ENCODE measurements at regions not wholly inside any gene's neighbourhood (a gene's known extent, or its start where the extent isn't known, plus 50 kb on each side); places are given as distances from the start of the nearest gene placed in this dataset.

DNA sequence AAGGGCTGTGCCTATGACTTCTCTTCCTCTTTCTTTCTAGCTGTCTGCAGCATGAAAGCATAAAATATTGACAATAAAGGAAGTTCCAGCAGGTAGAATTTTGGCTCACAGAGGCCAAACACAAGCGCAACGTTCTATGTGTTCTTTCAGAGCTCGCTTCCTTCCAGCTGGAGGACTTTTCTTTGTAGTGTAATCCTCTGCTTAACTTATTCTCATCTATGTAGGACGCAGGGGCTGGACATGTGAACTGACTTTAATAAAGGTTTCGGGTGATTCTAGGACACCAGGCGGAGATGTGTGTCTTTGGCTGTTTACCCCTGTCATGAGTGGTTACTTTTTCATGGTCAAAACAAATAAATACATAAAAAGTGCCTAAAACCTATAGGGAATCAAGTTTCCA is 191.5 kb upstream of the MAF start:
- no peaks in the 10 kb centered on the region for H4K20me1 ChIP-seq (ENCODE audit: insufficient read depth)
- TF ChIP-seq, protein P1, sequence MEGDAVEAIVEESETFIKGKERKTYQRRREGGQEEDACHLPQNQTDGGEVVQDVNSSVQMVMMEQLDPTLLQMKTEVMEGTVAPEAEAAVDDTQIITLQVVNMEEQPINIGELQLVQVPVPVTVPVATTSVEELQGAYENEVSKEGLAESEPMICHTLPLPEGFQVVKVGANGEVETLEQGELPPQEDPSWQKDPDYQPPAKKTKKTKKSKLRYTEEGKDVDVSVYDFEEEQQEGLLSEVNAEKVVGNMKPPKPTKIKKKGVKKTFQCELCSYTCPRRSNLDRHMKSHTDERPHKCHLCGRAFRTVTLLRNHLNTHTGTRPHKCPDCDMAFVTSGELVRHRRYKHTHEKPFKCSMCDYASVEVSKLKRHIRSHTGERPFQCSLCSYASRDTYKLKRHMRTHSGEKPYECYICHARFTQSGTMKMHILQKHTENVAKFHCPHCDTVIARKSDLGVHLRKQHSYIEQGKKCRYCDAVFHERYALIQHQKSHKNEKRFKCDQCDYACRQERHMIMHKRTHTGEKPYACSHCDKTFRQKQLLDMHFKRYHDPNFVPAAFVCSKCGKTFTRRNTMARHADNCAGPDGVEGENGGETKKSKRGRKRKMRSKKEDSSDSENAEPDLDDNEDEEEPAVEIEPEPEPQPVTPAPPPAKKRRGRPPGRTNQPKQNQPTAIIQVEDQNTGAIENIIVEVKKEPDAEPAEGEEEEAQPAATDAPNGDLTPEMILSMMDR (conservative IDR thresholded peaks at IDR 0.05), result no peak
- no peak for TF ChIP-seq EZH2 (IDR thresholded peaks at IDR 0.05; ENCODE audit: low read depth)
- H3K9me3 ChIP-seq (ENCODE audit: insufficient read depth, low read depth), result 0 out of 2 replicates have a peak, but pooled peaks cover 3% of the 10 kb centered on the region
- POLR2A ChIA-PET (ENCODE audit: unreplicated experiment), result no interaction called here
- no peak overlapping the region for H3K4me3 ChIP-seq
- intact Hi-C loops (cut with micrococcal nuclease; ENCODE audit: unreplicated experiment), result no loop called here
- CTCF ChIA-PET, result no interaction called here
- H3K27ac ChIP-seq, result no peak overlapping the region
- no peak for DNase-seq
- H2AFZ ChIP-seq, result no peak overlapping the region
- no peaks in the 10 kb centered on the region for H3F3A ChIP-seq (ENCODE audit: insufficient read depth, low read depth)
- no peaks in the 10 kb centered on the region for H3K36me3 ChIP-seq (ENCODE audit: low read depth)
- BruUV-seq (replicated peaks), result no TSS peak
- H3K4me1 ChIP-seq (replicated peaks; ENCODE audit: insufficient read depth), result no peaks in the 10 kb centered on the region
- H3K9me2 ChIP-seq (ENCODE audit: insufficient read depth), result no peaks in the 10 kb centered on the region
- H3K27me3 ChIP-seq (ENCODE audit: insufficient read depth, low read depth), result peaks cover 42% of the 10 kb centered on the region
- no peak overlapping the region for H3K4me2 ChIP-seq
- no peaks in the 10 kb centered on the region for H3K79me2 ChIP-seq (ENCODE audit: low read depth)

DNA sequence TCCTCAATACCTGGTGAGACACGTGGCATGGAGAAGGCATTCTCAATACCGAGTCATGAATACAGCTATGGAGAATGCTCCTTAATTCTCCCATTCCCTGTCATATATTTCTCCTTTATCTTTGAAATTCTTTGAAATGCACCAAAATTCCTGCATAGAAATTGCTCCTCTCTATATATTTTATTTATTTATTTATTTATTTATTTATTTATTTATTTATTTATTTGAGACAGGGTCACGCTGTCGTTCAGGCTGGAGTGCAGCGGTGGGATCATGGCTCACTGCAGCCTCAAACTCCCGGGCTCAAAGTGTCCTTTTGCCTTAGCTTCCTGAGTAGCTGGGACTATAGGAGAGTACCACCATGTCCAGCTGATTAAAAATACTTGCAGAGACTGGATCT is 190.3 kb upstream of the MAF start:
- DNase-seq, result no peak
- no peak overlapping the region for H3K4me3 ChIP-seq
- BruUV-seq (replicated peaks), result no TSS peak
- ChIA-PET CTCF (no interaction called here), POLR2A (ENCODE audit: unreplicated experiment) (no interaction called here)
- intact Hi-C loops (cut with micrococcal nuclease; ENCODE audit: unreplicated experiment), result no loop called here
- H3K9me3 ChIP-seq (ENCODE audit: insufficient read depth, low read depth), result 0 out of 2 replicates have a peak, but pooled peaks cover 2% of the 10 kb centered on the region
- H3K27ac ChIP-seq, result no peak overlapping the region
- H3K9me2 ChIP-seq (ENCODE audit: insufficient read depth), result no peaks in the 10 kb centered on the region
- peaks cover 33% of the 10 kb centered on the region for H3K27me3 ChIP-seq (ENCODE audit: insufficient read depth, low read depth)
- H3K79me2 ChIP-seq (ENCODE audit: low read depth), result no peaks in the 10 kb centered on the region
- H4K20me1 ChIP-seq (ENCODE audit: insufficient read depth), result no peaks in the 10 kb centered on the region
- no peaks in the 10 kb centered on the region for H3F3A ChIP-seq (ENCODE audit: insufficient read depth, low read depth)
- H2AFZ ChIP-seq, result no peak overlapping the region
- H3K4me2 ChIP-seq, result no peak overlapping the region
- no peaks in the 10 kb centered on the region for H3K4me1 ChIP-seq (replicated peaks; ENCODE audit: insufficient read depth)
- TF ChIP-seq EZH2 (IDR thresholded peaks at IDR 0.05; ENCODE audit: low read depth), result no peak
- TF ChIP-seq, protein P1 (conservative IDR thresholded peaks at IDR 0.05), result no peak
- no peaks in the 10 kb centered on the region for H3K36me3 ChIP-seq (ENCODE audit: low read depth)

DNA sequence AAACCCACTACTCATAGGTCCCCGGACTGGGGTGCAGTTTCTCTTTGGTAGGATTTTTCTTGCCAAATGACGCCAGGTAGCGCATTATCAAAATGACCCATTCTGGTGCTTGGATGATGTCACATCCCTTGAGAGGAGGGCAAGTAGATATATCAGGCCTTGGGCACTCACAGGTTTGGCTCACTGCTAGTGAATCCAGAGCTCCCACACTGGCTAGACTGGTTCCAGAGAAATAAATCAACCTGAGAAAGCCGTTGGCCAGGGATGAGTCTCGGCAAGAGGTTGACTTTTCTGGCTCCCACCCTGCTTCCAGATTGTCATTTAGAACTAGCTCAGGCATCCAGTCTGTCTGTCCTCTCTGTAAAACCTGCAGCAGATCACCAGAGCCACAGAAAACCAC is 188.4 kb upstream of the MAF start:
- CTCF ChIA-PET, result no interaction called here
- peaks cover 14% of the 10 kb centered on the region; the same call in 1 of the 2 replicates for H3K27me3 ChIP-seq (ENCODE audit: insufficient read depth, low read depth)
- no TSS peak for BruUV-seq (replicated peaks)
- POLR2A ChIA-PET (ENCODE audit: unreplicated experiment), result no interaction called here
- no peaks in the 10 kb centered on the region for H3K36me3 ChIP-seq (ENCODE audit: low read depth)
- H3K9me2 ChIP-seq (ENCODE audit: insufficient read depth), result no peaks in the 10 kb centered on the region
- no peaks in the 10 kb centered on the region for H3F3A ChIP-seq (ENCODE audit: insufficient read depth, low read depth)
- H3K79me2 ChIP-seq (ENCODE audit: low read depth), result no peaks in the 10 kb centered on the region
- H3K9me3 ChIP-seq (ENCODE audit: insufficient read depth, low read depth), result no peaks in the 10 kb centered on the region
- TF ChIP-seq, protein P1 (conservative IDR thresholded peaks at IDR 0.05), result no peak
- no peak for TF ChIP-seq EZH2 (IDR thresholded peaks at IDR 0.05; ENCODE audit: low read depth)
- no peak for DNase-seq
- no peak overlapping the region for H3K4me2 ChIP-seq
- no peak overlapping the region for H2AFZ ChIP-seq
- intact Hi-C loops (cut with micrococcal nuclease; ENCODE audit: unreplicated experiment), result no loop called here
- no peak overlapping the region for H3K4me3 ChIP-seq
- H3K27ac ChIP-seq, result no peak overlapping the region
- H3K4me1 ChIP-seq (replicated peaks; ENCODE audit: insufficient read depth), result no peaks in the 10 kb centered on the region
- H4K20me1 ChIP-seq (ENCODE audit: insufficient read depth), result no peaks in the 10 kb centered on the region

Measured in PC-9 (cell line).